GM12874 (cell line): ENCODE measurements at regions not wholly inside any gene's neighbourhood (a gene's known extent, or its start where the extent isn't known, plus 50 kb on each side); places are given as distances from the start of the nearest gene placed in this dataset.

Experiments
- TF ChIP-seq, protein P1 (sequence below): IDR thresholded peaks from 2 replicates; pipeline ENCODE4 v1.5.1; 2011; ENCODE audit warnings: low read depth, mild to moderate bottlenecking, control low read depth, low read length, moderate library complexity; ENCODE audit not compliant: insufficient read depth

DNA sequence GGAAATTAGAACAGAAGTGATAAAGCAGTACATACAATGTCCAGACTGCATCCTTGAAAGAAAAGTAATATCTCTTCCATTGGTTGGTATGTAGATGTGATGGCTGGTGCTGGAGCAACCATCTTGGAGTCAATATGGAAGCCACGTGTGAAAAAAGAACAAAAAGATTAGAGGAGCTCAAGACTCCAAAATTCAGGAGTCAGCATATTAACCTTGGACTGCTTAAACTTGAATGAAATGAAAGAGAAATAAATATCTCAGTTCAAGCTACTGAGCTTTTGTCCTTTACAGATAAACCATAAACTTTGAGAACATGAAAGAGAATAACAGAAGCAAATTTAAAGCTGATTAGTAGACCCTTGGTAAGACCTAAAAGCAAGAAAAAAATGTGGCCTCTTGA lies 197.9 kb downstream of the HS3ST3B1 start:
- TF ChIP-seq, protein P1, sequence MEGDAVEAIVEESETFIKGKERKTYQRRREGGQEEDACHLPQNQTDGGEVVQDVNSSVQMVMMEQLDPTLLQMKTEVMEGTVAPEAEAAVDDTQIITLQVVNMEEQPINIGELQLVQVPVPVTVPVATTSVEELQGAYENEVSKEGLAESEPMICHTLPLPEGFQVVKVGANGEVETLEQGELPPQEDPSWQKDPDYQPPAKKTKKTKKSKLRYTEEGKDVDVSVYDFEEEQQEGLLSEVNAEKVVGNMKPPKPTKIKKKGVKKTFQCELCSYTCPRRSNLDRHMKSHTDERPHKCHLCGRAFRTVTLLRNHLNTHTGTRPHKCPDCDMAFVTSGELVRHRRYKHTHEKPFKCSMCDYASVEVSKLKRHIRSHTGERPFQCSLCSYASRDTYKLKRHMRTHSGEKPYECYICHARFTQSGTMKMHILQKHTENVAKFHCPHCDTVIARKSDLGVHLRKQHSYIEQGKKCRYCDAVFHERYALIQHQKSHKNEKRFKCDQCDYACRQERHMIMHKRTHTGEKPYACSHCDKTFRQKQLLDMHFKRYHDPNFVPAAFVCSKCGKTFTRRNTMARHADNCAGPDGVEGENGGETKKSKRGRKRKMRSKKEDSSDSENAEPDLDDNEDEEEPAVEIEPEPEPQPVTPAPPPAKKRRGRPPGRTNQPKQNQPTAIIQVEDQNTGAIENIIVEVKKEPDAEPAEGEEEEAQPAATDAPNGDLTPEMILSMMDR: no peak

DNA sequence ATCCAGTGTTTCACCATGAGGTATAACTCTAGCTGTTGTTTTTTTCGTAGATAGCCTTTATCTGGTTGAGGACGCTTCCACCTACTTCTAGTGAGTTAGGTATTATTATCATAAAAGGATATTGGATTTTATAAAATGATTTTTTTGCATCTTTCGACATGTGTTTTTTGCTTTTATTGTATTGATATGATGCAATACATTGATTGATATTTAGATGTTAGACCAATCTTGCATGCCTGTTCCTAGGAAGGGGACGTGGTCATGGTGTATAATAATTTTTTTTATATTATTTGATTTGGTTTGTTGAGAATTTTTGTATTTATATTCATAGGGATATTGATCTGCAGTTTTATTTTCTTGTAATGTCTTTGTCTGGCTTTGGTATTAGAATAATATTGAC lies 193.3 kb downstream of the HS3ST3B1 start:
- TF ChIP-seq, protein P1: no peak

DNA sequence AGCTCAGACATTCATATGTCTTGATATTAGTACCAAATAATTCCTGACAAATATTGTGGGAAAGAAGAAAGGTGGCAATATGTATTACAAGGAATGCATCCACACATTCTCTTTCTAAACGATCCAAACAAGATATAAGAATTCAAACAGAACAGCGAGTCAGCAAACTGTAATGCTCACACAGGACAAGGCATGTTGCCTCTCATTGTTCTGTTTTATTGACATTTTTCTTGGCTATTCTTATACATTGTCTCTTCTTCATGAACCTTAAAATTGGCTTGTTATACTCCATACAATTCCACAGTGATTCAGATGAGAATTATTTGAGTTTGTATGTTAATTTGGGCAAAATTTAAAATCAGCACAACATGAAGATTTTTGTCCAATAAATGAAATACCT lies 189.1 kb downstream of the HS3ST3B1 start:
- TF ChIP-seq, protein P1: no peak

DNA sequence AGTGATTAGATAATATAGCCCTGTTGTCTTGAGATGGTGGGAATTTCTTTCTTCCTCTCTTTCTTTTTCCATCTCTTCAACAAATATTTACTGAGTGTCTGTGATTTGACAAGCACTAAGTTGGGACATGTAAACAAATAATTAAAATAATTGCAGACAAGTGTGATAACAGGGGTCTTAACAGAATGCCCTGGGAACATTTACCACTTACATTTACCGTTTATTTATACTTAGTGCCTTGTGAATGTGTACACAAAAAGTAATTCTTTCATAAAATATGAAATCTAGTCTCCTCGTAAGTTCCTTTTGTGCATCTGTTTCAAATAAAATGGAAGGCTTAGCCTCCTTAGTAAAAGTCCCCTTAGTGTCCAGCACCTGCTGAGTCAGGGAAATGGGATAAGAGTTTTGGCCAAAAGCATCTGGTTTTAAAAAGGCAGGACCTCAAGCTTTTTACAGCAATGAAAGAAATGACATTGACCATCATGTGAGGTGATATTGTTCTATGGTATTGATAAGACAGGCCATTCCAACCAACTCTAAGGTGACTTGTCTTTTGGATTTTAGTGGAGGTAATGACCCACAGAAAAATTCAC lies 188.2 kb downstream of the HS3ST3B1 start:
- TF ChIP-seq, protein P1: no peak

DNA sequence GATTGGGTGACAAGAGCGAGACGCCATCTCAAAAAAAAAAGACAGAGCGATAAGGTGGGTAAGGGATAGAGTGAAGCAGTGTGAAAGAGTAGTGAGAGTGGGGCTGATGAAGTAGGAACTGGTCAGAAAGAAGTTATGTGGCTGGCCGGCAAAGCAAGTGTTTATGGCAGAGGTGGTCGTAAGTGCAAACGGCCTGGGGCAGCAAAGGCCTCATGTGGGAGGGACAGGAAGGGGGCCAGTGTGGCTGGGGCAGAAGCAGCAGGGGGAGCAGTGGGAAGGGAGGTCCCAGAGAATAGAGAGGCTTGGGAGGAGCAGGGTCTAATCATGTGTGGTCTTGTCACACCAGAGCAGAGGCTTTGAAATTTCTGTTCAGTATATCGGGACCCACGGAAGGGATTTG lies 186.2 kb downstream of the HS3ST3B1 start:
- TF ChIP-seq, protein P1: no peak

DNA sequence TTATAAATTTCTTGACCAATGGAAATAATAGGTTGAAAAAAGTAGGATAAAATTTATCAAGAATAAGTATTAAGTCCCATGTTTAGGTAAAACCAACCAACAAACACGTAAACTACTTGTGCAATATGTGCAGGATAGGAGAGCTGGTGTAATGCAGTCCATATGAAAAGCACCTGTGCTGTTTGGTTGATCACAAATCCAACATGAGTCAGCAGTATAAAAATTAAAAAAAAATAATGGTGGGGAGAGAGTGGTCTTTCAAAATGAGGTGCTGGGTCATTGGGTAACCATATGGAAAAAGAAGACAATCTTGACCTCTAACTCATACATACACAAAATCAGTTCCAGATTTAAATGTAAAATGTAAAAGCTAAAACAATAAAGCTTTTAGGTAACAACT lies 181.8 kb downstream of the HS3ST3B1 start:
- TF ChIP-seq, protein P1: no peak

DNA sequence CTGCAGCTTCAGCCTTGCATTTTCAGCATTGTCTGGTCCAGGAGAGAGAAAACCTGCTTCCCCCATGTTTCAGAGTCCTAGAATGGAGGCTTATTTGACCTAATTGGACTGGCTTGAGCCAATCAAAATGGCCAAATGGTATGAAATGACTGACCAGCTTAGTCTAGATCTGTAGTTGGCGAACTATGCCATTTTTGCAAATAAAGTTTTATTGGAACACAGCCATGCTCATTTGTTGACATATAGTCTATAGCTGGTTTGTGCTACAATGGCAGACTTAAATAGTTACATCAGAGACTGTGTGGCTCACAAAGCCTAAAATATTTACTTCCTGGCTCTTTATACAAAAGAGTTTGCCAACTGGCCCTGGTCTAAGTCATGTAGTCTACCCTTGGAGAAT lies 180.8 kb downstream of the HS3ST3B1 start:
- TF ChIP-seq, protein P1: no peak

DNA sequence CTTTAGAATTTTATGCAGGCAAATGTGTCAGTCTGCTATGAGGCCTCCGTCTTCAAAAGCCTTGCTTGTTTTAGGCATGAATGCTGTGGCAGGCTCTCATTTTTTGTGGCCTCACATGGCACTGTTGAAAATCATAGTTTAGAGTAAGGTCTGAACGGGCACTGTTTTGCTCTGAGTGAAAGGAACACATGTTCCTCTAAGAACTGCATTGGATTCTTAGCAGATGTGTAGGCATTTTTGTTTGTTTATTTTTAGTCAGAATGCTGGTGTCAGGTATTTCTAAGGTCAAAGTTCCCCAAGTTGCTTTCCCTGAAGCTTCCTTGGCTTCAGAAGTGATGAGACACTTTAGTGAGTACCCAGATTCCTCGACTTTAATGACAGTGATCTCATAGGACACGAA lies 173.7 kb downstream of the HS3ST3B1 start:
- TF ChIP-seq, protein P1: no peak
